Right atrium auricular region (tissue), 2 donors: ENCODE measurements at regions not wholly inside any gene's neighbourhood (a gene's known extent, or its start where the extent isn't known, plus 50 kb on each side); places are given as distances from the start of the nearest gene placed in this dataset.

Experiments
- DNase-seq: peaks from one replicate; pipeline ENCODE4 v3.0.0-alpha.2; 2019; ENCODE audit warnings: low spot score
- H3K27ac ChIP-seq, 2 donors: fragments of 200-600 bp; sonication (generic); 1 replicate in 1 of 2; 2 replicates in 1 of 2; pipeline ENCODE4 v1.5.1; 2016 to 2019
- H3K27me3 ChIP-seq, 2 donors: fragments of 200-600 bp; sonication (generic); one replicate each; pipeline versions ENCODE4 v1.5.1 to v1.6.0; 2017 to 2019
- H3K36me3 ChIP-seq: fragments of 200-600 bp; sonication (generic); one replicate; pipeline ENCODE4 v1.5.1; 2016
- H3K4me1 ChIP-seq, 2 donors: fragments of 200-600 bp; sonication (generic); one replicate each; pipeline versions ENCODE4 v1.5.1 to v1.6.0; 2017 to 2019
- H3K4me3 ChIP-seq, 2 donors: fragments of 200-600 bp; sonication (generic); 1 replicate in 1 of 2; 2 replicates in 1 of 2; pipeline ENCODE4 v1.5.1; 2017 to 2019; ENCODE audit warnings: mild to moderate bottlenecking in 1 of 2, moderate library complexity in 1 of 2
- H3K9me3 ChIP-seq, 2 donors: fragments of 200-600 bp; sonication (generic); one replicate each; pipeline ENCODE4 v1.5.1; 2019
- TF ChIP-seq, protein P1 (sequence below), 2 donors: fragments of 200-600 bp; sonication (generic); IDR thresholded peaks; one replicate each; pipeline ENCODE4 v1.5.1; 2019; ENCODE audit warnings: antibody characterized with exemption in 2 of 2

DNA sequence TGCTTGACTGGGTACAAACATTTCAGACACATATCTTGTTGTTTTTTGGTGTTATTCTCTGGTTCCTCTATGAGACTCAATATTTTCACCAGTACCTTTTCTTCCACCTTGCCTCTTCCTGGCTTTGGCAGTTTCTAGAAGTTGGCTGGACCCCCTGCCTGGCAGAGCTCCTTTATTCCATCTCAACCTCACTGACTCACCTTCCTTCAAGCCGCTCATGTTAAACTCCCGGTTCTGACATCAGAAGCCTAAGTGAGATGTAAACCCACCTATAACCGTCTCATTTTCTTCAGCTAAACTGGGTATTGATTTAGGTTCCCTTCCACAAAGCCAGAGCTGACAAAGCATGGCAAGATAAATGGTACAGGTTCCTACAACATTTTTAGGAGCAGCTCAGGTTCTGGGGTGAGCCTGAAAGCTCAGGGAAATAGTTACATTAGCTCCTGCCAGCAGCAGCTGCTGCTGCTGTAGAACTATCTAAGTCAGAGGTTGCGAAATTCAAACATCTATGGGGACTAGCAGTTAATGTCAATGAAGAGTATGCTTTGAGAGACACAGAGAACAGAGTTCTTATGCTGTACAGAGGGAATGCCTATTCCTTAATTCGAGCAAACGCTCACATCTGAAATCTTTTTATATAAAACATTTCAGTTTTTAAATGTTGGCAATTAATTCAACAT lies 197.1 kb upstream of the NR3C1 start:
- DNase-seq: no peak
- Histone ChIP-seq H3K27ac (no peak overlapping the region), H3K9me3 (no peaks in the 10 kb centered on the region), H3K4me1 (no peaks in the 10 kb centered on the region), H3K27me3 (no peaks in the 10 kb centered on the region), H3K4me3 (no peak overlapping the region), H3K36me3 (no peaks in the 10 kb centered on the region)
- TF ChIP-seq, protein P1, sequence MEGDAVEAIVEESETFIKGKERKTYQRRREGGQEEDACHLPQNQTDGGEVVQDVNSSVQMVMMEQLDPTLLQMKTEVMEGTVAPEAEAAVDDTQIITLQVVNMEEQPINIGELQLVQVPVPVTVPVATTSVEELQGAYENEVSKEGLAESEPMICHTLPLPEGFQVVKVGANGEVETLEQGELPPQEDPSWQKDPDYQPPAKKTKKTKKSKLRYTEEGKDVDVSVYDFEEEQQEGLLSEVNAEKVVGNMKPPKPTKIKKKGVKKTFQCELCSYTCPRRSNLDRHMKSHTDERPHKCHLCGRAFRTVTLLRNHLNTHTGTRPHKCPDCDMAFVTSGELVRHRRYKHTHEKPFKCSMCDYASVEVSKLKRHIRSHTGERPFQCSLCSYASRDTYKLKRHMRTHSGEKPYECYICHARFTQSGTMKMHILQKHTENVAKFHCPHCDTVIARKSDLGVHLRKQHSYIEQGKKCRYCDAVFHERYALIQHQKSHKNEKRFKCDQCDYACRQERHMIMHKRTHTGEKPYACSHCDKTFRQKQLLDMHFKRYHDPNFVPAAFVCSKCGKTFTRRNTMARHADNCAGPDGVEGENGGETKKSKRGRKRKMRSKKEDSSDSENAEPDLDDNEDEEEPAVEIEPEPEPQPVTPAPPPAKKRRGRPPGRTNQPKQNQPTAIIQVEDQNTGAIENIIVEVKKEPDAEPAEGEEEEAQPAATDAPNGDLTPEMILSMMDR (IDR thresholded peaks at IDR 0.05): no peak

DNA sequence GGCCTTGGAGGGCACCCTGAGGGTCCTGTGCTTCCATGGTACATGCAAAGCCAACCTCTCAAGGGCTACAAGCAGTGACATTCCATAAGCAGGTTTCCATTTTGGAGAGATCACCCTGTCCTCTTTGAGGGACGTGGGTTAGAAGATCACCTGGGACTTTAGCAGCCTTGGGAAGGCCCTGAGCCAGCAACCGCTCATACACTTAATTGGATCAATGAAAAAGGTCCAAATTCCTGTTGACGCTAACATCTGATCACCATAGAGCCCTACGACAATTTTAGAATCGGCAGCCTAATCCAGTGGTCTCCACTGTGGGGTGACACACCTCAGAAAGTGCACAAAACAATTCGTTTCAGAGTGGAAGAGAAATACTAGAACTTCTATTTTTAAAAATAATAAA lies 196.0 kb upstream of the NR3C1 start:
- DNase-seq: no peak

DNA sequence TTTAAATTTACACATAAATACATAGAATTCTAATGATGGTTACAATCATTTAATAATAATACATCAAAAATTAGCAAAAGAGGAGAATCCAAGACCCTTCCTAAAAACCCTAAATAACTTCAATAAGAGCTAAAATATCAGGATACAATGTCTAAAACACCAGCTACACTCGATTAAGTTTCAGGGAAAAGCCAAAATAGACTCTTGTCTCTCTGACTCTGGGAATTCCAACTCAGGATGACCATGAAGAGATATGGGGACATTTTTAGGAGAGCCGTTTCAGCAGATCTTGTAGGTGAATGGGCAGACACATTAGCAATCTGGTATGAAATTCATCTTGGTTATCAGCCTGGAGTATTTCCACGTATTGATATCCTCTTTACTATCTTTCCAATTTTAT lies 193.3 kb upstream of the NR3C1 start:
- no peaks in the 10 kb centered on the region for H3K4me1 ChIP-seq
- H3K4me3 ChIP-seq: no peak overlapping the region
- H3K27ac ChIP-seq: no peak overlapping the region
- H3K9me3 ChIP-seq: no peaks in the 10 kb centered on the region
- TF ChIP-seq, protein P1 (IDR thresholded peaks at IDR 0.05): no peak
- H3K27me3 ChIP-seq: no peaks in the 10 kb centered on the region
- no peaks in the 10 kb centered on the region for H3K36me3 ChIP-seq
- DNase-seq: no peak

More for the DNA sequence above, 196.0 kb upstream of the NR3C1 start:
- no peak overlapping the region for H3K4me3 ChIP-seq
- TF ChIP-seq, protein P1 (IDR thresholded peaks at IDR 0.05): no peak
- no peaks in the 10 kb centered on the region for H3K4me1 ChIP-seq
- H3K9me3 ChIP-seq: no peaks in the 10 kb centered on the region
- no peaks in the 10 kb centered on the region for H3K27me3 ChIP-seq
- H3K36me3 ChIP-seq: no peaks in the 10 kb centered on the region
- no peak overlapping the region for H3K27ac ChIP-seq

DNA sequence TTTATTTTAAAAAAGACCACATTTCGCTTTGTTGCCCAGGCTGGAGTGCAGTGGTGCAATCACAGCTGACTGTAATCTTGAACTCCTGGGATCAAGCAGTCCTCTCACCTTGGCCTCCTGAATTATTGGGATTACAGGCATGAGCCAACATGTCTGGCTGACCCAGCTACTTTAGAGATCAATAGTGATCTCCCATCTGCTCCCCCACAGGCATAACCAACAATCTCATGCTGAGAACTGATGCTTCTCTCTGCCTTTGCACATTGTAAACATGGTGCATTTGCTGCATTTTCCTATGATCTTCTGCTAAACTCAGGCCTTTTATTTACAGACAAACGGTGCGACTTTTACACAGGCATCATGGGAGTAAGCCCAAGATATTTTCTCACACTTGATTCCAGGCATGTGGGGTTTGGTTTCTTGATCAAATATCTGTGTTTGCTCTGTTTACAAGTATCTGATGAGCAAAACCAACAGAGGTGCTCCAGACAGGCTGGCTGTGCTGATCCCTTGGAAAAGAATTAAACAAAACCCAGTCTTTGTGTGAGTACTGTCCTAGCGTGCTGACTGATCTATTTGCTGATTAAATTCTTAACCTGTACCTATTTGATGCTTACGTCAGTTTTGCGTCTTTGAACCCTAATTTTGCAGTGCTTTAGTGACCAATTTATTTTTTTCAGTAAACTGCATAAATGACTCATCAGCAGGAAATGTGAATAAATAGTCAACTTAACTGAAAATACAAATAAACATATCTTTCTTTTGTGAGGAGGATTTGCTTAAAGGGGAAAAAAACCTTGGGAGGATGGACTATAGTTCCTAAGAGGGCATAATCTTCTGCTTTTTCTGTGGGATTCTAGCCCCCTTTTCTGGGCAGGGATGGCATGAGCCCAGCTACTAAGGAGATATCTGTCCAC lies 191.7 kb upstream of the NR3C1 start:
- no peaks in the 10 kb centered on the region for H3K9me3 ChIP-seq
- H3K36me3 ChIP-seq: no peaks in the 10 kb centered on the region
- no peaks in the 10 kb centered on the region for H3K4me1 ChIP-seq
- H3K27ac ChIP-seq: no peak overlapping the region
- TF ChIP-seq, protein P1 (IDR thresholded peaks at IDR 0.05): no peak
- no peak overlapping the region for H3K4me3 ChIP-seq
- H3K27me3 ChIP-seq: no peaks in the 10 kb centered on the region
- no peak for DNase-seq

DNA sequence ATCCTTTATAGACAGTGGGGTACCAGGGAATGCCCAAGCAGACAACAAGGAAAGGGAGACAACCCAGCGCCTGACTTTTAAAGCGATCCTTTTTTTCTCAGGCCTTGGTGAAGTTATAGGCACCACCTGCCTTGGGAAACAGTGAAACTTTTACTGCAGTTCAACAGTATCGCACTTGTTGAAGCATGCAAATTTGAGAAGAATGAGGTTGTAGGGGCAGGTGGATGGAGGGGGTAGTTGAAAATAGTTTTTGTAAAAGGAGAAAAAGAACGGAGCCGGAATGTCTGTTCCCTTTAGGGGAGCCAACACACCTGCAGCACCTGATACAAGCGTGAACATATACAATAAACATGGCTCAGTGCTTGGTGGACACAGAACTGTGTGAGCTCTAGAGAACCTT lies 190.2 kb upstream of the NR3C1 start:
- Histone ChIP-seq H3K9me3 (no peaks in the 10 kb centered on the region), H3K4me3 (no peak overlapping the region), H3K27me3 (no peaks in the 10 kb centered on the region), H3K36me3 (no peaks in the 10 kb centered on the region), H3K4me1 (no peaks in the 10 kb centered on the region), H3K27ac (no peak overlapping the region)
- TF ChIP-seq, protein P1 (IDR thresholded peaks at IDR 0.05): no peak
- no peak for DNase-seq
